Ectodermal cell (in vitro differentiated cells): ENCODE measurements at regions not wholly inside any gene's neighbourhood (a gene's known extent, or its start where the extent isn't known, plus 50 kb on each side); places are given as distances from the start of the nearest gene placed in this dataset.

Experiments
- H3K27ac ChIP-seq: 2 replicates; pipeline ENCODE4 v1.7.0; 2013; ENCODE audit warnings: mild to moderate bottlenecking, low read depth, low read length; ENCODE audit not compliant: insufficient read depth, poor library complexity, severe bottlenecking
- H3K27me3 ChIP-seq: 2 replicates; pipeline ENCODE4 v1.7.0; 2013; ENCODE audit warnings: mild to moderate bottlenecking, low read length; ENCODE audit not compliant: insufficient read depth, control insufficient read depth, poor library complexity, severe bottlenecking
- H3K36me3 ChIP-seq: one replicate; pipeline ENCODE4 v1.7.0; 2013; ENCODE audit warnings: low read length; ENCODE audit not compliant: control insufficient read depth, insufficient read depth
- H3K4me1 ChIP-seq: one replicate; pipeline ENCODE4 v1.7.0; 2013; ENCODE audit warnings: low read length; ENCODE audit not compliant: control insufficient read depth, insufficient read depth
- H3K4me3 ChIP-seq: 2 replicates; pipeline ENCODE4 v1.7.0; 2013; ENCODE audit warnings: low read depth, low read length, control low read depth; ENCODE audit not compliant: insufficient read depth
- H3K9me3 ChIP-seq: 2 replicates; pipeline ENCODE4 v1.7.0; 2013; ENCODE audit warnings: mild to moderate bottlenecking, low read length, moderate library complexity; ENCODE audit not compliant: control insufficient read depth
- WGBS, 2 experiments: methylation state at CpG; one replicate each; pipeline ENCODE4 v1.1.7; 2013; ENCODE audit warnings: missing lambda C conversion rate in 2 of 2; 5-methylcytosine and 5-hydroxymethylcytosine counted together

- Histone ChIP-seq H3K9me3 (no peaks in the 10 kb centered on the region), H3K27me3 (no peaks in the 10 kb centered on the region), H3K27ac (no peak overlapping the region), H3K4me1 (no peaks in the 10 kb centered on the region), H3K4me3 (no peak overlapping the region), H3K36me3 (no peaks in the 10 kb centered on the region)
- WGBS, 2 experiments = 93 to 97% methylated on average over 3 of the region's 3 CpGs
These were observed 324.1 kb downstream of the CDH10 start for GRCh38 chr5:24320643-24321042.

- 93 to 94% methylated on average over 1 of the region's 1 CpG for WGBS, 2 experiments
- no peaks in the 10 kb centered on the region for H3K4me1 ChIP-seq
- H3K27me3 ChIP-seq = no peaks in the 10 kb centered on the region
- no peak overlapping the region for H3K4me3 ChIP-seq
- H3K9me3 ChIP-seq = no peaks in the 10 kb centered on the region
- H3K36me3 ChIP-seq = no peaks in the 10 kb centered on the region
- no peak overlapping the region for H3K27ac ChIP-seq
These were observed 319.4 kb downstream of the CDH10 start for GRCh38 chr5:24325306-24325832.

GRCh38 chr5:24331531-24331930 is 313.2 kb downstream of the CDH10 start:
- Histone ChIP-seq H3K27me3 (no peaks in the 10 kb centered on the region), H3K4me3 (no peak overlapping the region), H3K27ac (no peak overlapping the region), H3K36me3 (no peaks in the 10 kb centered on the region), H3K9me3 (no peaks in the 10 kb centered on the region), H3K4me1 (no peaks in the 10 kb centered on the region)

GRCh38 chr5:24347158-24347557 is 297.6 kb downstream of the CDH10 start:
- Histone ChIP-seq H3K4me3 (no peak overlapping the region), H3K9me3 (no peaks in the 10 kb centered on the region), H3K27ac (no peak overlapping the region), H3K27me3 (no peaks in the 10 kb centered on the region), H3K36me3 (no peaks in the 10 kb centered on the region), H3K4me1 (no peaks in the 10 kb centered on the region)
- WGBS, 2 experiments = 95% methylated on average over 1 to 2 of the region's 2 CpGs

GRCh38 chr5:24351285-24351684 is 293.5 kb downstream of the CDH10 start:
- H3K27ac ChIP-seq = no peak overlapping the region
- no peaks in the 10 kb centered on the region for H3K4me1 ChIP-seq
- H3K36me3 ChIP-seq = no peaks in the 10 kb centered on the region
- 93 to 98% methylated on average over 6 to 7 of the region's 7 CpGs for WGBS, 2 experiments
- H3K9me3 ChIP-seq = no peaks in the 10 kb centered on the region
- no peaks in the 10 kb centered on the region for H3K27me3 ChIP-seq
- no peak overlapping the region for H3K4me3 ChIP-seq

GRCh38 chr5:24353016-24353415 is 291.8 kb downstream of the CDH10 start:
- Histone ChIP-seq H3K36me3 (no peaks in the 10 kb centered on the region), H3K4me3 (no peak overlapping the region), H3K27me3 (no peaks in the 10 kb centered on the region), H3K4me1 (no peaks in the 10 kb centered on the region), H3K9me3 (no peaks in the 10 kb centered on the region), H3K27ac (no peak overlapping the region)
- WGBS, 2 experiments = 91 to 94% methylated on average over 2 of the region's 2 CpGs

GRCh38 chr5:24353611-24354010 is 291.2 kb downstream of the CDH10 start:
- H3K27me3 ChIP-seq = no peaks in the 10 kb centered on the region
- no peaks in the 10 kb centered on the region for H3K4me1 ChIP-seq
- H3K27ac ChIP-seq = no peak overlapping the region
- H3K36me3 ChIP-seq = no peaks in the 10 kb centered on the region
- no peaks in the 10 kb centered on the region for H3K9me3 ChIP-seq
- H3K4me3 ChIP-seq = no peak overlapping the region

- Histone ChIP-seq H3K27me3 (no peaks in the 10 kb centered on the region), H3K9me3 (no peaks in the 10 kb centered on the region), H3K27ac (no peak overlapping the region), H3K4me1 (no peaks in the 10 kb centered on the region), H3K36me3 (no peaks in the 10 kb centered on the region), H3K4me3 (no peak overlapping the region)
- WGBS, 2 experiments = 93 to 95% methylated on average over 9 of the region's 9 CpGs
These were observed 280.8 kb downstream of the CDH10 start for GRCh38 chr5:24363789-24364481.

- Histone ChIP-seq H3K4me1 (no peaks in the 10 kb centered on the region), H3K4me3 (no peak overlapping the region), H3K27ac (no peak overlapping the region), H3K36me3 (no peaks in the 10 kb centered on the region), H3K27me3 (no peaks in the 10 kb centered on the region), H3K9me3 (no peaks in the 10 kb centered on the region)
- 91 to 92% methylated on average over 5 of the region's 5 CpGs for WGBS, 2 experiments
These were observed 280.1 kb downstream of the CDH10 start for GRCh38 chr5:24364711-24365110.

- no peak overlapping the region for H3K4me3 ChIP-seq
- no peaks in the 10 kb centered on the region for H3K27me3 ChIP-seq
- H3K9me3 ChIP-seq = no peaks in the 10 kb centered on the region
- no peaks in the 10 kb centered on the region for H3K36me3 ChIP-seq
- no peaks in the 10 kb centered on the region for H3K4me1 ChIP-seq
- no peak overlapping the region for H3K27ac ChIP-seq
- 91 to 100% methylated on average over 1 of the region's 1 CpG for whole genome bisulfite sequencing, 2 experiments
These were observed 279.4 kb downstream of the CDH10 start for GRCh38 chr5:24365406-24365805.

- Histone ChIP-seq H3K27ac (no peak overlapping the region), H3K9me3 (no peaks in the 10 kb centered on the region), H3K36me3 (no peaks in the 10 kb centered on the region), H3K27me3 (no peaks in the 10 kb centered on the region), H3K4me1 (no peaks in the 10 kb centered on the region), H3K4me3 (no peak overlapping the region)
- WGBS, 2 experiments = 95 to 96% methylated on average over 3 of the region's 3 CpGs
These were observed 277.6 kb downstream of the CDH10 start for GRCh38 chr5:24367216-24367615.
